Prostate gland (tissue), 2 donors: ENCODE measurements at regions not wholly inside any gene's neighbourhood (a gene's known extent, or its start where the extent isn't known, plus 50 kb on each side); places are given as distances from the start of the nearest gene placed in this dataset.

ENCODE experiments used
- DNase-seq: peaks from one replicate; pipeline ENCODE4 v3.0.0-alpha.2; 2019; ENCODE audit warnings: low spot score
- H3K27ac ChIP-seq, 2 donors: fragments of 200-600 bp; sonication (generic); 2 replicates each; pipeline ENCODE4 v1.5.1; 2017 to 2019
- H3K27me3 ChIP-seq: fragments of 200-600 bp; sonication (generic); replicated peaks from 2 replicates; pipeline ENCODE4 v1.5.1; 2019; ENCODE audit not compliant: insufficient read depth
- H3K36me3 ChIP-seq, 2 donors: fragments of 200-600 bp; sonication (generic); 1 replicate in 1 of 2; 2 replicates in 1 of 2; pipeline versions ENCODE4 v1.5.1 to v1.8.1; 2017 to 2019
- H3K4me1 ChIP-seq: fragments of 200-600 bp; sonication (generic); replicated peaks from 2 replicates; pipeline ENCODE4 v1.5.1; 2019
- H3K4me3 ChIP-seq, 2 donors: fragments of 200-600 bp; sonication (generic); 2 replicates each; pipeline ENCODE4 v1.5.1; 2017 to 2019
- H3K9me3 ChIP-seq: fragments of 200-600 bp; sonication (generic); 2 replicates; pipeline ENCODE4 v1.5.1; 2017
- CTCF ChIP-seq, 4 experiments: fragments of 200-600 bp in 2 of 4; fragments of 450-650 bp in 2 of 4; sonication (generic) in 2 of 4; IDR thresholded peaks; 1 replicate in 3 of 4; 2 replicates in 1 of 4; pipeline ENCODE4 v1.5.1; 2016 to 2019; ENCODE audit warnings: antibody characterized with exemption in 4 of 4, mild to moderate bottlenecking in 2 of 4, moderate library complexity in 2 of 4
- POLR2A ChIP-seq: fragments of 450-650 bp; IDR thresholded peaks from one replicate; pipeline ENCODE4 v1.6.1; 2016; ENCODE audit warnings: antibody characterized with exemption, mild to moderate bottlenecking
- POLR2AphosphoS5 ChIP-seq: sonication (generic); formaldehyde crosslinking; IDR thresholded peaks from one replicate; pipeline ENCODE4 v1.6.1; 2017; ENCODE audit warnings: antibody characterized with exemption
- WGBS: methylation state at CpG from one replicate; pipeline ENCODE4 v1.1.5; 2018; 5-methylcytosine and 5-hydroxymethylcytosine counted together
- intact Hi-C: fragments of 100-400 bp; cut with DNase I; formaldehyde crosslinking; loops from one replicate; pipeline ENCODE4 v1.14.2; 2022
- small RNA-seq, 2 donors: library from RNA; depleted of rRNA; stranded (forward); fragments of <200 nt; gene quantifications; one replicate each; pipeline ENCODE3, GENCODE V24; 2016

DNA sequence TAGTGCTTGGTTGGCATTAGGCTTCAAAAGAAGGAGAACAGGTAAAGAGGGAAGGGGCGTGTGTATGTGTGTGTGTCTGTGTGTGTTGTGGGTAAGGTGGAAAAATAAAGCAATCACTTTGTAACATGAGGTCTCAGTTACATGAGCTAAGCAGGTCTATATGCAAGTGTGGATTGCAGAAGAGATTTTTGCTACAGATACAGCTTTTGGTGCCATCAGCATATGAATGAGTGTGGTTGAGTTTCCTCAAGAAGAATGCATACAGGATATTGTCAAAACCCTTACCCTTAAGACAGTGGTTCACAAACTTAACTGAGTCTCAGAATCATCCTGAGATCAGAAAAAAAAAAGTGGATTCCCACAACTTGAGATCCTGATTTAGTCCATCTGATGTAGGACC lies 220.5 kb upstream of the HTR2C start:
- H3K27me3 ChIP-seq = no peaks in the 10 kb centered on the region
- TF ChIP-seq POLR2A (no peak), CTCF (IDR thresholded peaks at IDR 0.05) (no peak), POLR2AphosphoS5 (no peak)
- DNase-seq = no peak
- no peaks in the 10 kb centered on the region for H3K4me1 ChIP-seq
- intact Hi-C loops = no loop called here
- H3K36me3 ChIP-seq = no peaks in the 10 kb centered on the region
- no peaks in the 10 kb centered on the region for H3K9me3 ChIP-seq
- WGBS = 92% methylated on average over 1 of the region's 1 CpG
- H3K27ac ChIP-seq = no peak overlapping the region
- no peak overlapping the region for H3K4me3 ChIP-seq

GRCh38 chrX:114365065-114365834 lies 218.6 kb upstream of the HTR2C start:
- Histone ChIP-seq H3K27me3 (no peaks in the 10 kb centered on the region), H3K9me3 (no peaks in the 10 kb centered on the region), H3K36me3 (no peaks in the 10 kb centered on the region), H3K27ac (no peak overlapping the region), H3K4me3 (no peak overlapping the region), H3K4me1 (no peaks in the 10 kb centered on the region)
- no peak for TF ChIP-seq CTCF (IDR thresholded peaks at IDR 0.05)
- TF ChIP-seq POLR2AphosphoS5 = no peak
- TF ChIP-seq POLR2A = no peak
- intact Hi-C loops = no loop called here
- no peak for DNase-seq
- 60% methylated on average over 5 of the region's 5 CpGs for whole genome bisulfite sequencing

GRCh38 chrX:114372937-114373336 lies 210.9 kb upstream of the HTR2C start:
- no peaks in the 10 kb centered on the region for H3K27me3 ChIP-seq
- no peak for TF ChIP-seq CTCF (IDR thresholded peaks at IDR 0.05)
- no peak for TF ChIP-seq POLR2A
- no peak for TF ChIP-seq POLR2AphosphoS5
- DNase-seq = no peak
- intact Hi-C loops = no loop called here
- no peaks in the 10 kb centered on the region for H3K9me3 ChIP-seq
- H3K4me1 ChIP-seq = no peaks in the 10 kb centered on the region
- 67% methylated on average over 2 of the region's 2 CpGs for WGBS
- H3K27ac ChIP-seq = no peak overlapping the region
- no peaks in the 10 kb centered on the region for H3K36me3 ChIP-seq
- H3K4me3 ChIP-seq = no peak overlapping the region

- Histone ChIP-seq H3K36me3 (no peaks in the 10 kb centered on the region), H3K27me3 (no peaks in the 10 kb centered on the region), H3K27ac (no peak overlapping the region), H3K9me3 (no peaks in the 10 kb centered on the region), H3K4me3 (no peak overlapping the region), H3K4me1 (no peaks in the 10 kb centered on the region)
- intact Hi-C loops = no loop called here
- WGBS = 96% methylated on average over 30 of the region's 31 CpGs
- no peak for DNase-seq
- TF ChIP-seq POLR2A (no peak), POLR2AphosphoS5 (no peak), CTCF (IDR thresholded peaks at IDR 0.05) (no peak)
These were observed 193.6 kb upstream of the HTR2C start for GRCh38 chrX:114390251-114390796.

Small RNA genes lying in the stretch of these regions (small RNA-seq; reads per million reads assigned to genes)
- gene AL953862.1 = 0 reads per million in 2 donors
